HepG2 (cell line): ENCODE measurements at regions not wholly inside any gene's neighbourhood (a gene's known extent, or its start where the extent isn't known, plus 50 kb on each side); places are given as distances from the start of the nearest gene placed in this dataset.
"Not testable (repeated sequence)": the region's sequence is repeated elsewhere in the genome, so short reads cannot be mapped to it uniquely, and the experiment has no call there.

Experiments
- ARID2 ChIP-seq: sonication (generic); formaldehyde crosslinking; IDR thresholded peaks from 2 replicates; pipeline ENCODE4 v1.8.1; 2022; ENCODE audit warnings: mild to moderate bottlenecking, missing genetic modification reagents, borderline replicate concordance
- CTCF ChIP-seq: sonication (generic); formaldehyde crosslinking; IDR thresholded peaks from 2 replicates; pipeline ENCODE4 v1.5.0; 2020; ENCODE audit warnings: mild to moderate bottlenecking, missing genetic modification reagents, moderate library complexity
- GABPA ChIP-seq, 2 experiments: IDR thresholded peaks; 2 replicates each; pipeline ENCODE4 v1.6.1; 2011 to 2016; ENCODE audit warnings: low read depth in 2 of 2, low read length in 1 of 2, missing biosample characterization in 1 of 2, missing genetic modification characterization in 1 of 2
- GABPB1 ChIP-seq: IDR thresholded peaks from 2 replicates; pipeline ENCODE4 v1.6.1; 2016; ENCODE audit warnings: mild to moderate bottlenecking, missing genetic modification reagents, moderate library complexity, missing compliant biosample characterization
- HCFC1 ChIP-seq: fragments of 150-350 bp; IDR thresholded peaks from 2 replicates; pipeline ENCODE4 v1.6.1; 2014; ENCODE audit warnings: low read depth, low read length
- MAFK ChIP-seq, 2 experiments: IDR thresholded peaks in 1 of 2; conservative IDR thresholded peaks in 1 of 2; 2 replicates each; pipeline ENCODE4 v1.6.1; 2011; ENCODE audit warnings: improper control_type of control experiment in 2 of 2, low read length in 2 of 2
- SYNCRIP ChIP-seq: fragments of 200-400 bp; formaldehyde crosslinking; IDR thresholded peaks from 2 replicates; pipeline ENCODE4 v1.6.1; 2018; ENCODE audit warnings: mild to moderate bottlenecking, low read depth, low read length; ENCODE audit not compliant: insufficient read depth
- YY1 ChIP-seq: IDR thresholded peaks from 2 replicates; pipeline ENCODE4 v1.6.1; 2011; ENCODE audit warnings: low read length, low read depth, moderate library complexity, mild to moderate bottlenecking; ENCODE audit not compliant: insufficient read depth, insufficient replicate concordance
- ZNF281 ChIP-seq: sonication (generic); formaldehyde crosslinking; IDR thresholded peaks from 2 replicates; pipeline ENCODE4 v1.4.0; 2020; ENCODE audit warnings: missing genetic modification reagents, borderline replicate concordance
- ZNF577 ChIP-seq: sonication (generic); formaldehyde crosslinking; IDR thresholded peaks from 2 replicates; pipeline ENCODE4 v1.4.0; 2020; ENCODE audit warnings: mild to moderate bottlenecking, low read depth, missing genetic modification reagents, borderline replicate concordance
- ZNF639 ChIP-seq: conservative IDR thresholded peaks from 2 replicates; pipeline ENCODE4 v1.6.1; 2018; ENCODE audit warnings: missing genetic modification reagents
- ZSCAN20 ChIP-seq: sonication (generic); formaldehyde crosslinking; IDR thresholded peaks from 2 replicates; pipeline ENCODE4 v1.4.0; 2020; ENCODE audit warnings: missing genetic modification reagents, mild to moderate bottlenecking, borderline replicate concordance
- ZSCAN29 ChIP-seq: sonication (generic); formaldehyde crosslinking; conservative IDR thresholded peaks from 2 replicates; pipeline ENCODE4 v1.4.0; 2020; ENCODE audit warnings: mild to moderate bottlenecking, missing genetic modification reagents

GRCh38 chr11:119565693-119566092 is 142.7 kb upstream of the THY1 start:
- not testable (repeated sequence) for TF ChIP-seq ZSCAN20; CTCF (CRISPR knock-in tag); ZNF577 (CRISPR knock-in tag); YY1; ZNF639 (CRISPR knock-in tag); GABPA (IDR thresholded peaks at IDR 0.05; ENCODE audit: low read depth, low read length); GABPA (CRISPR knock-in tag; IDR thresholded peaks at IDR 0.05; ENCODE audit: low read depth); ARID2; ZNF281 (CRISPR knock-in tag); ZSCAN29 (CRISPR knock-in tag); HCFC1; GABPB1 (CRISPR knock-in tag); MAFK (conservative IDR thresholded peaks at IDR 0.05 in 1 of 2, IDR thresholded peaks at IDR 0.05 in 1 of 2; ENCODE audit: low read length in 2 of 2); SYNCRIP
